Chondrocyte (in vitro differentiated cells): ENCODE measurements at regions not wholly inside any gene's neighbourhood (a gene's known extent, or its start where the extent isn't known, plus 50 kb on each side); places are given as distances from the start of the nearest gene placed in this dataset.

Experiments
- DNase-seq: peaks from one replicate; pipeline ENCODE4 v3.0.0; 2021; ENCODE audit warnings: mixed read lengths, low spot score
- H3K27ac Mint-ChIP-seq: one replicate; pipeline ENCODE4 v1.8.0; 2021; ENCODE audit warnings: mild to moderate bottlenecking, moderate library complexity, mixed read lengths; ENCODE audit not compliant: unreplicated experiment
- H3K27me3 Mint-ChIP-seq: 2 replicates; pipeline ENCODE4 v1.8.0; 2021; ENCODE audit warnings: low read depth, mixed read lengths
- H3K36me3 Mint-ChIP-seq: 2 replicates; pipeline ENCODE4 v1.8.0; 2021; ENCODE audit warnings: low read depth, mixed read lengths
- H3K4me1 Mint-ChIP-seq: 2 replicates; pipeline ENCODE4 v1.8.0; 2021; ENCODE audit warnings: low read depth, mild to moderate bottlenecking, mixed read lengths
- H3K4me3 Mint-ChIP-seq: one replicate; pipeline ENCODE4 v1.8.0; 2021; ENCODE audit warnings: mild to moderate bottlenecking, moderate library complexity, mixed read lengths; ENCODE audit not compliant: unreplicated experiment
- H3K9me3 Mint-ChIP-seq: 2 replicates; pipeline ENCODE4 v1.8.0; 2021; ENCODE audit warnings: low read depth, mixed read lengths
- TF ChIP-seq, protein P1 (sequence below): fragments of 200-600 bp; sonication (generic); IDR thresholded peaks from 2 replicates; pipeline ENCODE4 v1.5.0; 2021; ENCODE audit warnings: antibody characterized with exemption, mild to moderate bottlenecking, moderate library complexity

GRCh38 chr20:59437601-59438031 lies 137.2 kb downstream of the EDN3 start:
- no peaks in the 10 kb centered on the region for H3K4me1 Mint-ChIP-seq
- H3K27me3 Mint-ChIP-seq: peaks cover 4% of the 10 kb centered on the region
- H3K36me3 Mint-ChIP-seq: no peaks in the 10 kb centered on the region
- H3K9me3 Mint-ChIP-seq: no peaks in the 10 kb centered on the region
- no peak for DNase-seq
- TF ChIP-seq, protein P1, sequence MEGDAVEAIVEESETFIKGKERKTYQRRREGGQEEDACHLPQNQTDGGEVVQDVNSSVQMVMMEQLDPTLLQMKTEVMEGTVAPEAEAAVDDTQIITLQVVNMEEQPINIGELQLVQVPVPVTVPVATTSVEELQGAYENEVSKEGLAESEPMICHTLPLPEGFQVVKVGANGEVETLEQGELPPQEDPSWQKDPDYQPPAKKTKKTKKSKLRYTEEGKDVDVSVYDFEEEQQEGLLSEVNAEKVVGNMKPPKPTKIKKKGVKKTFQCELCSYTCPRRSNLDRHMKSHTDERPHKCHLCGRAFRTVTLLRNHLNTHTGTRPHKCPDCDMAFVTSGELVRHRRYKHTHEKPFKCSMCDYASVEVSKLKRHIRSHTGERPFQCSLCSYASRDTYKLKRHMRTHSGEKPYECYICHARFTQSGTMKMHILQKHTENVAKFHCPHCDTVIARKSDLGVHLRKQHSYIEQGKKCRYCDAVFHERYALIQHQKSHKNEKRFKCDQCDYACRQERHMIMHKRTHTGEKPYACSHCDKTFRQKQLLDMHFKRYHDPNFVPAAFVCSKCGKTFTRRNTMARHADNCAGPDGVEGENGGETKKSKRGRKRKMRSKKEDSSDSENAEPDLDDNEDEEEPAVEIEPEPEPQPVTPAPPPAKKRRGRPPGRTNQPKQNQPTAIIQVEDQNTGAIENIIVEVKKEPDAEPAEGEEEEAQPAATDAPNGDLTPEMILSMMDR: no peak
- no peak overlapping the region for H3K27ac Mint-ChIP-seq
- no peak overlapping the region for H3K4me3 Mint-ChIP-seq

DNA sequence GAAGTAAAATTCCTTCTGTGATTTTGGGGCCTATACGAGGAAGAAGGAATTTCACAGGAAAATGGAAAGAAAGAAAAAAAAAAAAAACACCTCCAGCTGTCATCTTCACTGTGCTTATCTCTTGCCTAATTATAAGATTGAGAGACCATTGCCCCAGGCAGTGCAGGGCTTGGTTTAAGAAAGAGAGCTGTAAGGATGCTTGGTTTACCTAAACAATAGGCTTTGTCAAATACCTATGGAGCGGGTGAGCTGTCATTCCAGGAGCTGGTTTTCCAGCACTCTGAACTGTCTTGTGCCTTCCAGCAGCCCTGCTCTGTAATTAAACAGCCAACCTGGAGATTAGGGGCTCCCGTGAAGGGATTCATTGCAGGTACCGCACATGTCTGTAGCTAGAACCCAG lies 137.8 kb downstream of the EDN3 start:
- TF ChIP-seq, protein P1: no peak
- H3K9me3 Mint-ChIP-seq: no peaks in the 10 kb centered on the region
- H3K4me3 Mint-ChIP-seq: no peak overlapping the region
- no peak for DNase-seq
- H3K4me1 Mint-ChIP-seq: no peaks in the 10 kb centered on the region
- H3K36me3 Mint-ChIP-seq: no peaks in the 10 kb centered on the region
- no peak overlapping the region for H3K27ac Mint-ChIP-seq
- H3K27me3 Mint-ChIP-seq: peaks cover 4% of the 10 kb centered on the region

DNA sequence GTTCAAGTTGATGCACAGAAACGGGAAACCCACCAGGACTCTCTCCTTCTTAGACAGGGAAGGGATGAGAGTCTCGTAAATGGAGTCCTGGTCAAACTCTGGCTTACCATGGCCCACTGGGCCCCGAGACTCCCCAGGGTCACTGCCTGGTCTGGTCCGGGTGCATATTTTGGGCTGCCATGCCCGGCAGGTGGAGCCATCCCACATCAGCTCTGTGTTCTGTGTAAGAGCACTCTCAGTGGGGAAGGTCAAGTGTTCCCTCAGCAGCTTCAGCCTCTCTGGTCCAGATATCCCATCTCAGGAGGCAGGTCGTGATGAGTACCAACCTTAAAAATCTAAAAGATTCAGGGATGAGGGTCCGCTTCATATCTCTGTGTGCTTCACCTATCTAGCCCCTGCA lies 138.8 kb downstream of the EDN3 start:
- Mint-ChIP-seq H3K4me1 (no peaks in the 10 kb centered on the region), H3K9me3 (no peaks in the 10 kb centered on the region), H3K27ac (no peak overlapping the region), H3K27me3 (peaks cover 4% of the 10 kb centered on the region), H3K4me3 (no peak overlapping the region), H3K36me3 (no peaks in the 10 kb centered on the region)
- DNase-seq: no peak
- TF ChIP-seq, protein P1: no peak

DNA sequence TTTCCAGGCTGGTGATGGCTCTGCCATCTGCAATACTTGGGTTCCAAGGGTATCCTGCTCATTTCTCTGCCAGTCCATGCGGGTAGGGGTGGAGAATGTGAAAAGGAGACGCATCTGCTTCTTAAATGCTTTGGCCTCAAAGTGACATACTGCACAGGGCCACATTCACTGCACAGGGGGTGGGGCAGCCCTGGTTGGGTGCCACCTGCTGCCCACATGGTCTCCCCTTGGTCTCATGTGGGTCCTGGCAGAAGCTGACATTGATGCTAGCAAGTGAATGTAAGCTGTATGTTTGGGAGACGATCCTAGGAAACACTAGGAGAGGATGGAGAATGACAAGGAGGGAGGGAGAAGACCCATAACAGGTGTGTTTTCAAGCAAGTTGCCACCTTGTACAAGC lies 140.9 kb downstream of the EDN3 start:
- Mint-ChIP-seq H3K9me3 (no peaks in the 10 kb centered on the region), H3K4me1 (no peaks in the 10 kb centered on the region), H3K4me3 (no peak overlapping the region), H3K27me3 (peaks cover 4% of the 10 kb centered on the region), H3K36me3 (no peaks in the 10 kb centered on the region), H3K27ac (no peak overlapping the region)
- TF ChIP-seq, protein P1: no peak
- DNase-seq: no peak

DNA sequence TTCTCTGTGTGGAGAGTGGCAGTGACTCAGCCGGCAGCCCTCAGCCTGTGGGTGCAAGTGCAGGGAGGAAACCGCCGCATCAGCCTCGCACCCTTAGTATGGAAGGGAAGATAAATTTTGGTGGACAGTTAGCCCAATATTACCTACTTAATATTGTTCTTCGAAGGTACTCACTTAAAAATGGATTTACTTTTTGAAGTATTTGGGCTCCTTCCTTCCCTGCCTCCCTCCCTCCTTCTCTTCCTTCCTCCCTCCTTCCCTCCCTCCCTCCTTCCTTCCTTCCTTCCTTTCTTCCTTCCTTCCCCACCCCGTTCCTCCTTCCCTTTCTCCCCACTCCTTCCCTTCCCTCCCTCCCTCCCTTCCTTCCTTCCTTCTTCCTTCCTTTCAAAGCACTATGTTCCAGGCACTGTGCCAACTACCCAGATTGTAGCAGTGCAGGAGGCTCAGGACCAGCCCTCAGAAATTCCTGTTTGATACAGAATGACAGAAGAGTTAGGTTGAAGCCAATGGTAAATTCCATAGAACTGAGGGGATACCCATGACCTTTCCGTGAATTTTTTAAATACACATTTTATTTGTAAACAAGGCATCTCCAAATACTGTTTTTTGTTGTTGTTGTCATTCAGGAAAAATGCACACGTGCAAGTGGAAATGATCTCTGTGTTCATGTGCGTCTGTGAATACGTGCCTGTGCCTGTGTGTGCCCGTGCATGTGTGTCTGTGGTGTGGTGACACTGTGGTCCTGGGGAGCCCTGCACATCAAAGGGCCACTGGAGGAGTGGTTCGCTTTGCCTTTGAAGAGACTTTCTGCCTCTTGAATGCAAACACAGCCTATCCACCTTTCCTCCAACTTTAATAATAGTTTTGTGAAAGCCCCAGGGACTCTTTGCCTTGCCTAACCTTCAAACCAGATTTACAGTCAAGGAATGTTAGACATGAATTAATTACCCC lies 141.7 kb downstream of the EDN3 start:
- H3K27me3 Mint-ChIP-seq: peaks cover 5% of the 10 kb centered on the region
- H3K4me3 Mint-ChIP-seq: no peak overlapping the region
- TF ChIP-seq, protein P1: no peak
- no peak overlapping the region for H3K27ac Mint-ChIP-seq
- H3K36me3 Mint-ChIP-seq: no peaks in the 10 kb centered on the region
- H3K4me1 Mint-ChIP-seq: no peaks in the 10 kb centered on the region
- no peaks in the 10 kb centered on the region for H3K9me3 Mint-ChIP-seq
- DNase-seq: no peak
